ENCODE measurements at regions not wholly inside any gene's neighbourhood (a gene's known extent, or its start where the extent isn't known, plus 50 kb on each side); places are given as distances from the start of the nearest gene placed in this dataset.

GRCh38 chr12:77324763-77325468 lies 259.5 kb upstream of the E2F7 start:
- no peaks in the 10 kb centered on the region for H3K9me3 ChIP-seq
- 1% methylated on average over 35 of the region's 64 CpGs for WGBS (ENCODE audit: low lambda C conversion rate)
- peak overlapping the region; percentile 97 for H2AFZ ChIP-seq (ENCODE audit: low read depth)
- peak; percentile 53 for TF ChIP-seq SMC3 (IDR thresholded peaks at IDR 0.05; ENCODE audit: low read depth, low read length)
- TF ChIP-seq USF1 (IDR thresholded peaks at IDR 0.05; ENCODE audit: borderline replicate concordance, low read depth) = 0 out of 2 replicates have a peak, but pooled peaks have one; percentile 3
- peak; percentile 71; the same call in 1 of the 2 replicates for TF ChIP-seq SIN3A (IDR thresholded peaks at IDR 0.05; ENCODE audit: borderline replicate concordance, low read depth, low read length)
- peak; percentile 30; the same call in 1 of the 2 replicates for TF ChIP-seq NRF1 (IDR thresholded peaks at IDR 0.05; ENCODE audit: low read depth, low read length)
- no peak for TF ChIP-seq ZBTB33 (IDR thresholded peaks at IDR 0.05; ENCODE audit: borderline replicate concordance, low read depth)
- TF ChIP-seq RAD21 (IDR thresholded peaks at IDR 0.05; ENCODE audit: low read length) = peak; percentile 52
- TF ChIP-seq REST (IDR thresholded peaks at IDR 0.05; ENCODE audit: low read depth, low read length) = peak; percentile 61; the same call in 1 of the 2 replicates
- TF ChIP-seq TAF1 (IDR thresholded peaks at IDR 0.05; ENCODE audit: borderline replicate concordance, low read depth, low read length) = no peak; the same call in 1 of the 2 replicates
- no peak for TF ChIP-seq FOSL2 (IDR thresholded peaks at IDR 0.05; ENCODE audit: borderline replicate concordance, low read depth)
- TF ChIP-seq CTCF (IDR thresholded peaks at IDR 0.05) = peak; percentile 60
- no peak; the same call in 1 of the 2 replicates for TF ChIP-seq MEF2A (IDR thresholded peaks at IDR 0.05; ENCODE audit: borderline replicate concordance, low read depth)
- no peak; the same call in 1 of the 2 replicates for TF ChIP-seq PBX3 (IDR thresholded peaks at IDR 0.05)
- TF ChIP-seq CHD2 (IDR thresholded peaks at IDR 0.05; ENCODE audit: low read length, partially characterized antibody) = no peak
- TF ChIP-seq RXRA (IDR thresholded peaks at IDR 0.05; ENCODE audit: borderline replicate concordance, low read depth) = no peak
- no peak for TF ChIP-seq MXI1 (IDR thresholded peaks at IDR 0.05; ENCODE audit: low read depth, low read length)
- peak; percentile 73; the same call in 1 of the 2 replicates for TF ChIP-seq MAX (IDR thresholded peaks at IDR 0.05; ENCODE audit: low read depth)
- H3K4me3 ChIP-seq (ENCODE audit: low read depth in 2 of 2, low read length in 1 of 2) = peak overlapping the region; percentile 74 to 96
- H3F3A ChIP-seq (replicated peaks; ENCODE audit: insufficient read depth) = no peaks in the 10 kb centered on the region
- peak overlapping the region; percentile 91 for H3K4me2 ChIP-seq
- peak; percentile 87 for DNase-seq
- no peaks in the 10 kb centered on the region for H4K20me1 ChIP-seq (ENCODE audit: insufficient read depth)
- peak overlapping the region; percentile 74 for H3K9ac ChIP-seq
- POLR2A ChIA-PET = no interaction called here
- H3K4me1 ChIP-seq (ENCODE audit: control insufficient read depth in 1 of 2, insufficient read depth in 2 of 2, low read depth in 1 of 2, low read length in 1 of 2) = peaks cover 5 to 8% of the 10 kb centered on the region in 2 experiments; a peak in 1 of 4 replicates
- CTCF ChIA-PET = interaction anchor here (0.5 to 1.3 kb wide), 5 partner anchors 8 to 505 kb away, joined by 3 to 4 read pairs (median 3); no protein-coding TSS in a partner anchor
- H3K27ac ChIP-seq (ENCODE audit: low read depth in 2 of 2, low read length in 1 of 2) = peak overlapping the region; percentile 48 to 50; a peak in 2 of 4 replicates
- no peaks in the 10 kb centered on the region for H3K27me3 ChIP-seq (ENCODE audit: insufficient read depth)
- peaks cover 29% of the 10 kb centered on the region for H3K79me2 ChIP-seq (ENCODE audit: insufficient read depth)
- no peaks in the 10 kb centered on the region for H3K36me3 ChIP-seq (replicated peaks in 1 of 2; ENCODE audit: control insufficient read depth in 1 of 2, insufficient read depth in 2 of 2, low read length in 1 of 2)
- no peaks in the 10 kb centered on the region for H3K9me2 ChIP-seq
